ENCODE measurements at regions not wholly inside any gene's neighbourhood (a gene's known extent, or its start where the extent isn't known, plus 50 kb on each side); places are given as distances from the start of the nearest gene placed in this dataset.

DNA sequence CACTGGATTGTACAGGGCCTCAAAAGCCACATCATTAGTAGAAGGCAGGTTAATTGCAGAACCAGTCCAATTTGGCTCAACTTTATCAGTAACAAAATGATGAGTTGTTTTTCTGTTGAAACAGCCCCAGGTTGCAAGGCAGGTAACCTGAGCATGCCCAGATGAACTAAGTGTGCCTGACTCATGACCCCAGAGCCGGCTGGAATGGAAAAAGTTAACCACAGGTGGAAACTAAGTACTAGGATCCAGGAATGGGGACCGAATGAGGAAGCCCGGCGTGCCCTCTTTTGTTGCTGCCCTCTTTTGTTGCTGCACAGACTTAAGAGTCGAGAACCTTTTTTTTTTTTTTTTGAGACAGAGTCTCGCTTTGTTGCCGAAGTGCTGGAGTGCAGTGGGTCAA is 79.5 kb upstream of the YWHAQ start:
- no peak overlapping the region for H2AFZ ChIP-seq
- H3K9ac ChIP-seq, result no peak overlapping the region
- TF ChIP-seq, protein P1, sequence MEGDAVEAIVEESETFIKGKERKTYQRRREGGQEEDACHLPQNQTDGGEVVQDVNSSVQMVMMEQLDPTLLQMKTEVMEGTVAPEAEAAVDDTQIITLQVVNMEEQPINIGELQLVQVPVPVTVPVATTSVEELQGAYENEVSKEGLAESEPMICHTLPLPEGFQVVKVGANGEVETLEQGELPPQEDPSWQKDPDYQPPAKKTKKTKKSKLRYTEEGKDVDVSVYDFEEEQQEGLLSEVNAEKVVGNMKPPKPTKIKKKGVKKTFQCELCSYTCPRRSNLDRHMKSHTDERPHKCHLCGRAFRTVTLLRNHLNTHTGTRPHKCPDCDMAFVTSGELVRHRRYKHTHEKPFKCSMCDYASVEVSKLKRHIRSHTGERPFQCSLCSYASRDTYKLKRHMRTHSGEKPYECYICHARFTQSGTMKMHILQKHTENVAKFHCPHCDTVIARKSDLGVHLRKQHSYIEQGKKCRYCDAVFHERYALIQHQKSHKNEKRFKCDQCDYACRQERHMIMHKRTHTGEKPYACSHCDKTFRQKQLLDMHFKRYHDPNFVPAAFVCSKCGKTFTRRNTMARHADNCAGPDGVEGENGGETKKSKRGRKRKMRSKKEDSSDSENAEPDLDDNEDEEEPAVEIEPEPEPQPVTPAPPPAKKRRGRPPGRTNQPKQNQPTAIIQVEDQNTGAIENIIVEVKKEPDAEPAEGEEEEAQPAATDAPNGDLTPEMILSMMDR (IDR thresholded peaks at IDR 0.05), result no peak
- no peak overlapping the region for H3K4me2 ChIP-seq (ENCODE audit: low read length)
- no peak overlapping the region for H3K4me3 ChIP-seq (ENCODE audit: low read depth, low read length)
- H3K79me2 ChIP-seq, result no peaks in the 10 kb centered on the region
- no peak overlapping the region for H3K27ac ChIP-seq
- H3K9me3 ChIP-seq (ENCODE audit: control insufficient read depth, low read length), result no peaks in the 10 kb centered on the region
- H3K27me3 ChIP-seq (ENCODE audit: control insufficient read depth, insufficient read depth, low read length), result no peaks in the 10 kb centered on the region
- no peaks in the 10 kb centered on the region for H3K4me1 ChIP-seq
- H3K36me3 ChIP-seq (ENCODE audit: control insufficient read depth, insufficient read depth, low read length), result no peaks in the 10 kb centered on the region

DNA sequence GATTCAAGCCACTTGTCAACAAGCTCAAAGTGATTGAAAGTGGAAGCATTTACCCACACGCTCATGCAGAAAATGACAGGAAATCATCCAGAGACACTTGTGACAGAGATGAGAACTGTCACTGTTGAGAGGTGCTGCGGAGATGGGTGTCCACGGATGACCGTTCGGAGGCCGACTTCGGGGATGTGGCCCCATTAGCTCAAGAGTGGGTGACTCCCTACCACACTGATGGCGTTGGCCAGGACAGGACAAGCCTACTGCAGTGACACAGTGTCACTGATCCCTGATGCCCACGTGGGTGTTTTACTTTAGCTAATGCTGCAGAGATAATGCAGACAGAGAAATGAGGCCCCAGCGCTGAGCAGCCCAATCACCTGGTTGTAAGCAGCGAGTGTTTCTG is 81.5 kb upstream of the YWHAQ start:
- TF ChIP-seq, protein P1 (IDR thresholded peaks at IDR 0.05), result no peak
- Histone ChIP-seq H3K27ac (no peak overlapping the region), H3K36me3 (ENCODE audit: control insufficient read depth, insufficient read depth, low read length) (no peaks in the 10 kb centered on the region)

DNA sequence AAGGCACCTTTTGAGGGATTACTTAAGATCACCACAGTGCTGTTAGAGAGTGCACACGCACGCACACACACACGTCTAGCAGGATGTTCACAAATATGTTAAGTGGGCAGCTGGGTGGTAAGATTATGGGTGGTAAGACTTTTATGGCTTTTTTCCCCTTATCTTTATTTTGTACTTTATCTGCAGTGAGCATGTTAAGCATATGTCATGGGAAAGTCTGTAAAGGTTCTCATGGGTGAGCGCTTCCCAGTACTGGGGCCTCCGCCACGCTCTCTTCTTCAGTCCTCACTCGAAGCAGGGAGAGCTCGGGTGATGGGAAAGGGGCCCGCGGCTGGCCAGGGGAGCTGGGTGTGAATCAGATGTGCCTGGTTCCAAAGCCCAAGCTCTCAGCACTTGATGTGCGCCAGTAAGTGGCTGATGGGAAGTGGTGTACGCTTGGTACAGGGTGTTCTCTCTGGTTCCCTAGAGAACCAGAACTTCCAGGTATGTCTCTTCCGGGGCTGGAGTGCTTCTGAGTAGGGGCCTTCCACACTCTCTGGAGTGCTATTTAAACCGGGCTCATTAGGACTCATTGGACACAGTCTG is 83.9 kb upstream of the YWHAQ start:
- no peaks in the 10 kb centered on the region for H3K4me1 ChIP-seq
- no peaks in the 10 kb centered on the region for H3K36me3 ChIP-seq (ENCODE audit: control insufficient read depth, insufficient read depth, low read length)
- no peak overlapping the region for H3K4me2 ChIP-seq (ENCODE audit: low read length)
- H3K27me3 ChIP-seq (ENCODE audit: control insufficient read depth, insufficient read depth, low read length), result no peaks in the 10 kb centered on the region
- no peak overlapping the region for H3K9ac ChIP-seq
- no peak overlapping the region for H2AFZ ChIP-seq
- no peak overlapping the region for H3K4me3 ChIP-seq (ENCODE audit: low read depth, low read length)
- no peak overlapping the region for H3K27ac ChIP-seq
- no peaks in the 10 kb centered on the region for H3K9me3 ChIP-seq (ENCODE audit: control insufficient read depth, low read length)
- H3K79me2 ChIP-seq, result no peaks in the 10 kb centered on the region
- TF ChIP-seq, protein P1 (IDR thresholded peaks at IDR 0.05), result no peak

More for the DNA sequence above, 81.5 kb upstream of the YWHAQ start:
- H3K79me2 ChIP-seq, result no peaks in the 10 kb centered on the region
- no peaks in the 10 kb centered on the region for H3K27me3 ChIP-seq (ENCODE audit: control insufficient read depth, insufficient read depth, low read length)
- no peak overlapping the region for H2AFZ ChIP-seq
- no peak overlapping the region for H3K4me2 ChIP-seq (ENCODE audit: low read length)
- H3K9me3 ChIP-seq (ENCODE audit: control insufficient read depth, low read length), result no peaks in the 10 kb centered on the region
- no peaks in the 10 kb centered on the region for H3K4me1 ChIP-seq
- H3K4me3 ChIP-seq (ENCODE audit: low read depth, low read length), result no peak overlapping the region
- no peak overlapping the region for H3K9ac ChIP-seq

DNA sequence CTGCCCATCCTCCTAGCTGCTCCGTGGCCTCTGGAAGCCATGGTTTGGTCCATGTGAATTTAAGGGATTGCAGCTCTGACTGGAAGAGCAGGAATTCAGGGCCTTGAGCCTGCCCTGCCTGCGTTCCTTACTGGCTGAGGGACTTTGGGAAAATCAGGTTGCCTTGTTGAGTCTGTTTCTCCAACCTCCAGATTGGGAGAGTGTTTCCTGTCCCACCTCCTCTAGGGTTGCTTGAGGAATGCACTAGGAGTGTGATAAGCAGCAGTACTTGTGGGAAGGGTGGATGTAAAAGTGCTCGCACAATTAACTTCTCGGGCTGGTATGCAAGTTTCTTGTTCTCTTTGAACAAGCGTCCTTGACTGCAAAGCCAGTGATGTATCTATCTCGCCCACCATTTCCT is 84.4 kb upstream of the YWHAQ start:
- TF ChIP-seq, protein P1 (IDR thresholded peaks at IDR 0.05), result no peak
- H2AFZ ChIP-seq, result no peak overlapping the region
- no peak overlapping the region for H3K4me3 ChIP-seq (ENCODE audit: low read depth, low read length)
- H3K9ac ChIP-seq, result no peak overlapping the region
- H3K36me3 ChIP-seq (ENCODE audit: control insufficient read depth, insufficient read depth, low read length), result no peaks in the 10 kb centered on the region
- no peaks in the 10 kb centered on the region for H3K4me1 ChIP-seq
- H3K27ac ChIP-seq, result no peak overlapping the region
- H3K79me2 ChIP-seq, result no peaks in the 10 kb centered on the region
- no peaks in the 10 kb centered on the region for H3K9me3 ChIP-seq (ENCODE audit: control insufficient read depth, low read length)
- no peaks in the 10 kb centered on the region for H3K27me3 ChIP-seq (ENCODE audit: control insufficient read depth, insufficient read depth, low read length)
- no peak overlapping the region for H3K4me2 ChIP-seq (ENCODE audit: low read length)

DNA sequence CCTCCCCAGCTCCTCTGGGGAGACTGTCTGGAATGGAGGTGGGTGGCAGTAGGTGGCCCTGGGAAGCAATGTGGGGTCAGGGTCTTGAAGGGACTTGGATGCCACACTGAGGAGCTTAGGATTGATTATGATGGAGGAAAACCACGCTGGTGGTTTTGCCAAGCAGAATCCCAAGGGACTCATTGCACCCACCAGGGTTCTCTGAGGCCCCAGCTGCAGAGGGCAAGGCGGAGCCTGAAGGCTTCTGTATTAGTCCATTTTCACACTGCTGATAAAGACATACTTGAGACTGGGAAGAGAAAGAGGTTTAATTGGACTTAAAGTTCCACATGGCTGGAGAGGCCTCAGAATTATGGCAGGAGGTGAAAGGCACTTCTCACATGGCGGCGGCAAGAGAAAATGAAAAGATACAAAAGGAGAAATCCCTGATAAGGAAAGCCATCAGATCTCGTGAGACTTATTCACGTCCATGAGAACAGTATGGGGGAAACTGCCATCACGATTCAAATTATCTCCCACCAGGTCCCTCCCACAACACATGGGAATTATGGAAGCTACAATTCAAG is 87.2 kb upstream of the YWHAQ start:
- H3K4me1 ChIP-seq, result no peaks in the 10 kb centered on the region
- H3K4me2 ChIP-seq (ENCODE audit: low read length), result no peak overlapping the region
- no peak overlapping the region for H2AFZ ChIP-seq
- no peak overlapping the region for H3K4me3 ChIP-seq (ENCODE audit: low read depth, low read length)
- no peaks in the 10 kb centered on the region for H3K27me3 ChIP-seq (ENCODE audit: control insufficient read depth, insufficient read depth, low read length)
- no peaks in the 10 kb centered on the region for H3K9me3 ChIP-seq (ENCODE audit: control insufficient read depth, low read length)
- TF ChIP-seq, protein P1 (IDR thresholded peaks at IDR 0.05), result no peak
- H3K9ac ChIP-seq, result no peak overlapping the region
- no peak overlapping the region for H3K27ac ChIP-seq
- H3K36me3 ChIP-seq (ENCODE audit: control insufficient read depth, insufficient read depth, low read length), result no peaks in the 10 kb centered on the region
- no peaks in the 10 kb centered on the region for H3K79me2 ChIP-seq
